Loucy (cell line): ENCODE measurements at regions not wholly inside any gene's neighbourhood (a gene's known extent, or its start where the extent isn't known, plus 50 kb on each side); places are given as distances from the start of the nearest gene placed in this dataset.

Source experiments
- EZH2phosphoT487 ChIP-seq: fragments of 200-600 bp; IDR thresholded peaks from 2 replicates; pipeline ENCODE4 v1.6.1; 2018; ENCODE audit warnings: antibody characterized with exemption, mild to moderate bottlenecking, moderate library complexity, borderline replicate concordance
- TF ChIP-seq, protein P1 (sequence below): fragments of 200-600 bp; sonication (generic); conservative IDR thresholded peaks from 2 replicates; pipeline ENCODE4 v1.5.1; 2014; ENCODE audit warnings: mild to moderate bottlenecking, antibody characterized with exemption, low read length

DNA sequence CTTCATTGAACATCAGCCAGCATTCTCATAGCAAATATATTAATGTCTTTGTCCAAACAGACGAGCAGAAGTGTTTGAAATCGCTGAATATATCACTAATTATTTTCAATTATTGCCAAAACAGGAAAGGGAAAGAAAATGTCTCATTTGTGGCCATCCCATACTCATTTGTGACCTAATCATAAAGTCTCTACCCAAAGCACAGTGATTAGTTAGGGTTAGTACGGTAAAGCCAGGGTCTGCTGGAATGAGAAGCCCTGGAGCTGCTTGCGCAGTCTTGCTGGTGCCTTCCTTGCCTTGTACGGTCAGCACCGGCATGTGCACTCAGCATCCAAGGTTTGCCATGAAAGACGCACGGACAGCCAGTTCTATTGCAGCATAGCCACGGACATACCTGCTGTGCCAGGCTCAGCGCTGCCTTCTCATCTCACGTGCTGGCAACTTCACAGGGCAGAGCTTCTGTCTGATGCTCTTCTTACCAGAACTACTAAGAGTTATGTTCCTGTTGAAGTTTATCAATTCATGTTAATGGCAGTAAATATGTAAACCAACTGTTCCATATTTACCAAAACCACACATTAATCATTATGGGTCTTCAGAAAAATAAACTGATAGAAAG lies 74.7 kb upstream of the POU2AF2 start:
- TF ChIP-seq, protein P1, sequence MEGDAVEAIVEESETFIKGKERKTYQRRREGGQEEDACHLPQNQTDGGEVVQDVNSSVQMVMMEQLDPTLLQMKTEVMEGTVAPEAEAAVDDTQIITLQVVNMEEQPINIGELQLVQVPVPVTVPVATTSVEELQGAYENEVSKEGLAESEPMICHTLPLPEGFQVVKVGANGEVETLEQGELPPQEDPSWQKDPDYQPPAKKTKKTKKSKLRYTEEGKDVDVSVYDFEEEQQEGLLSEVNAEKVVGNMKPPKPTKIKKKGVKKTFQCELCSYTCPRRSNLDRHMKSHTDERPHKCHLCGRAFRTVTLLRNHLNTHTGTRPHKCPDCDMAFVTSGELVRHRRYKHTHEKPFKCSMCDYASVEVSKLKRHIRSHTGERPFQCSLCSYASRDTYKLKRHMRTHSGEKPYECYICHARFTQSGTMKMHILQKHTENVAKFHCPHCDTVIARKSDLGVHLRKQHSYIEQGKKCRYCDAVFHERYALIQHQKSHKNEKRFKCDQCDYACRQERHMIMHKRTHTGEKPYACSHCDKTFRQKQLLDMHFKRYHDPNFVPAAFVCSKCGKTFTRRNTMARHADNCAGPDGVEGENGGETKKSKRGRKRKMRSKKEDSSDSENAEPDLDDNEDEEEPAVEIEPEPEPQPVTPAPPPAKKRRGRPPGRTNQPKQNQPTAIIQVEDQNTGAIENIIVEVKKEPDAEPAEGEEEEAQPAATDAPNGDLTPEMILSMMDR, result no peak
- no peak for TF ChIP-seq EZH2phosphoT487
